H1 (cell line): ENCODE measurements at regions not wholly inside any gene's neighbourhood (a gene's known extent, or its start where the extent isn't known, plus 50 kb on each side); places are given as distances from the start of the nearest gene placed in this dataset.

Experiments used
- CTCF ChIA-PET: fragments of 300-600 bp; sonication (Branson Sonifier 250); formaldehyde crosslinking; loops from one replicate; lab custom pipeline; 2021; ENCODE audit not compliant: partially characterized antibody; lab: Charles Lee
- POLR2A ChIA-PET: fragments of 300-600 bp; sonication (Branson Sonifier 250); formaldehyde crosslinking; loops from one replicate; lab custom pipeline; 2021; ENCODE audit warnings: inconsistent platforms; ENCODE audit not compliant: partially characterized antibody; lab: Charles Lee
- DNase-seq, 2 experiments: peaks; one replicate each; pipeline versions ENCODE4 v3.0.0 to v3.0.0-alpha.2; 2010 to 2022; ENCODE audit warnings: low spot score in 2 of 2, low read depth in 1 of 2, mixed read lengths in 1 of 2
- FAIRE-seq: peaks from 2 replicates; lab custom pipeline; 2011; peaks lifted over from hg19 to GRCh38; lab: Jason Lieb, UNC
- H2AFZ ChIP-seq: 2 replicates; pipeline ENCODE4 v1.8.1; 2012; ENCODE audit warnings: low read length, inconsistent platforms
- H2AK5ac ChIP-seq: 2 replicates; pipeline ENCODE4 v1.6.1; 2013; ENCODE audit warnings: low read depth, low read length
- H2BK120ac ChIP-seq: replicated peaks from 2 replicates; pipeline ENCODE3; 2013; ENCODE audit warnings: low read depth, low read length, inconsistent platforms
- H2BK12ac ChIP-seq: 2 replicates; pipeline ENCODE4 v1.6.1; 2013; ENCODE audit warnings: low read depth, low read length
- H2BK15ac ChIP-seq: 2 replicates; pipeline ENCODE4 v1.6.1; 2013; ENCODE audit warnings: low read length
- H2BK20ac ChIP-seq: 2 replicates; pipeline ENCODE4 v1.6.1; 2013; ENCODE audit warnings: low read length
- H2BK5ac ChIP-seq: 2 replicates; pipeline ENCODE4 v1.6.1; 2013; ENCODE audit warnings: low read depth, low read length
- H3K14ac ChIP-seq: 2 replicates; pipeline ENCODE4 v1.6.1; 2013; ENCODE audit warnings: inconsistent platforms; ENCODE audit not compliant: insufficient read length
- H3K18ac ChIP-seq: 2 replicates; pipeline ENCODE4 v1.6.1; 2013; ENCODE audit warnings: low read length; ENCODE audit errors: extremely low read depth
- H3K23ac ChIP-seq: 2 replicates; pipeline ENCODE4 v1.6.1; 2013; ENCODE audit warnings: inconsistent platforms; ENCODE audit not compliant: insufficient read length
- H3K23me2 ChIP-seq: 2 replicates; pipeline ENCODE4 v1.6.1; 2013; ENCODE audit warnings: low read depth, low read length
- H3K27ac ChIP-seq: 2 replicates; pipeline ENCODE4 v1.6.1; 2011; ENCODE audit warnings: low read depth, low read length, inconsistent platforms
- H3K27me3 ChIP-seq, 4 experiments: replicated peaks in 1 of 4; 1 replicate in 1 of 4; 2 replicates in 3 of 4; pipeline versions ENCODE4 v1.6.1 to v1.8.1; 2011 to 2013; ENCODE audit warnings: low read length in 3 of 4, mild to moderate bottlenecking in 3 of 4, inconsistent platforms in 2 of 4, mixed read lengths in 2 of 4, moderate library complexity in 1 of 4; ENCODE audit not compliant: control insufficient read depth in 3 of 4, insufficient read depth in 3 of 4; ENCODE audit errors: extremely low read depth in 1 of 4
- H3K36me3 ChIP-seq, 4 experiments: 2 replicates each; pipeline versions ENCODE4 v1.6.1 to v1.8.1; 2011 to 2013; ENCODE audit warnings: mild to moderate bottlenecking in 4 of 4, low read length in 3 of 4, moderate library complexity in 2 of 4, control low read depth in 1 of 4, inconsistent platforms in 1 of 4; ENCODE audit not compliant: insufficient read depth in 4 of 4, control insufficient read depth in 2 of 4
- H3K4ac ChIP-seq: replicated peaks from 2 replicates; pipeline ENCODE3; 2013; ENCODE audit warnings: low read length, low read depth, mixed read lengths, inconsistent platforms; ENCODE audit not compliant: insufficient read length
- H3K4me1 ChIP-seq, 4 experiments: replicated peaks in 1 of 4; 1 replicate in 1 of 4; 2 replicates in 3 of 4; pipeline versions ENCODE4 v1.6.1 to v1.8.1; 2011 to 2013; ENCODE audit warnings: low read length in 3 of 4, inconsistent platforms in 2 of 4, mixed read lengths in 1 of 4; ENCODE audit not compliant: insufficient read depth in 4 of 4, control insufficient read depth in 3 of 4
- H3K4me2 ChIP-seq, 2 experiments: 2 replicates each; pipeline versions ENCODE4 v1.6.1 to v1.8.1; 2011 to 2013; ENCODE audit warnings: low read depth in 2 of 2, low read length in 2 of 2, control low read depth in 1 of 2, inconsistent platforms in 1 of 2, mild to moderate bottlenecking in 1 of 2; ENCODE audit not compliant: insufficient read depth in 1 of 2
- H3K4me3 ChIP-seq, 4 experiments: fragments of 200-600, 300-600 bp in 1 of 4; sonication (generic), shearing (Covaris generic), sonication (Bioruptor Twin) in 1 of 4; 2 replicates each; pipeline versions ENCODE4 v1.5.1 to v1.8.1; 2011 to 2016; ENCODE audit warnings: low read length in 4 of 4, low read depth in 3 of 4, control low read depth in 2 of 4, inconsistent platforms in 2 of 4, mild to moderate bottlenecking in 2 of 4, mixed read lengths in 1 of 4, moderate library complexity in 1 of 4; ENCODE audit not compliant: insufficient read depth in 2 of 4; ENCODE audit errors: extremely low read depth in 1 of 4
- H3K56ac ChIP-seq: replicated peaks from 2 replicates; pipeline ENCODE3; 2013; ENCODE audit warnings: low read depth, mild to moderate bottlenecking, mixed read lengths, low read length, inconsistent platforms; ENCODE audit not compliant: insufficient read length
- H3K79me1 ChIP-seq: 2 replicates; pipeline ENCODE4 v1.6.1; 2013; ENCODE audit warnings: low read depth, low read length, control low read depth
- H3K79me2 ChIP-seq, 2 experiments: 2 replicates each; pipeline versions ENCODE4 v1.6.1 to v1.8.1; 2012 to 2013; ENCODE audit warnings: low read length in 2 of 2, mild to moderate bottlenecking in 2 of 2, inconsistent platforms in 1 of 2; ENCODE audit not compliant: insufficient read depth in 2 of 2, control insufficient read depth in 1 of 2
- H3K9ac ChIP-seq, 4 experiments: replicated peaks in 1 of 4; 1 replicate in 1 of 4; 2 replicates in 3 of 4; pipeline versions ENCODE4 v1.6.1 to v1.8.1; 2011 to 2013; ENCODE audit warnings: low read depth in 3 of 4, low read length in 3 of 4, control low read depth in 2 of 4, mild to moderate bottlenecking in 2 of 4, moderate library complexity in 2 of 4, inconsistent platforms in 1 of 4; ENCODE audit errors: extremely low read depth in 1 of 4
- H3K9me3 ChIP-seq, 2 experiments: 2 replicates each; pipeline versions ENCODE4 v1.6.1 to v1.8.1; 2012 to 2013; ENCODE audit warnings: mild to moderate bottlenecking in 2 of 2, moderate library complexity in 2 of 2, control low read depth in 1 of 2, inconsistent platforms in 1 of 2, low read depth in 1 of 2, low read length in 1 of 2, mixed read lengths in 1 of 2; ENCODE audit not compliant: insufficient read depth in 2 of 2
- H4K20me1 ChIP-seq, 2 experiments: replicated peaks in 1 of 2; 2 replicates each; pipeline versions ENCODE3 to v1.8.1; 2011 to 2013; ENCODE audit warnings: inconsistent platforms in 2 of 2, low read length in 2 of 2, mild to moderate bottlenecking in 1 of 2; ENCODE audit not compliant: insufficient read depth in 2 of 2, control insufficient read depth in 1 of 2
- H4K5ac ChIP-seq: 2 replicates; pipeline ENCODE4 v1.6.1; 2013; ENCODE audit warnings: low read length, low read depth, mixed read lengths, inconsistent platforms; ENCODE audit not compliant: insufficient read length
- H4K8ac ChIP-seq: 2 replicates; pipeline ENCODE4 v1.8.0; 2013; ENCODE audit warnings: mild to moderate bottlenecking, moderate library complexity, low read length, inconsistent platforms; ENCODE audit not compliant: insufficient read depth; ENCODE audit errors: extremely low read depth
- H4K91ac ChIP-seq: replicated peaks from 2 replicates; pipeline ENCODE3; 2013; ENCODE audit warnings: low read length, mixed read lengths, inconsistent platforms; ENCODE audit not compliant: insufficient read length
- CTCF ChIP-seq, 3 experiments: IDR thresholded peaks; 1 replicate in 2 of 3; 2 replicates in 1 of 3; pipeline versions ENCODE4 v1.5.1 to v1.6.1; 2011; ENCODE audit warnings: low read length in 3 of 3, mild to moderate bottlenecking in 3 of 3, inconsistent platforms in 2 of 3, low read depth in 1 of 3, moderate library complexity in 1 of 3; ENCODE audit not compliant: insufficient read depth in 1 of 3; ENCODE audit errors: control extremely low read depth in 1 of 3
- E2F6 ChIP-seq: IDR thresholded peaks from 2 replicates; pipeline ENCODE4 v1.6.1; 2012; ENCODE audit warnings: inconsistent platforms
- EP300 ChIP-seq, 2 experiments: IDR thresholded peaks; 1 replicate in 1 of 2; 2 replicates in 1 of 2; pipeline ENCODE4 v1.6.1; 2011 to 2012; ENCODE audit warnings: low read depth in 2 of 2, low read length in 2 of 2, mild to moderate bottlenecking in 2 of 2, borderline replicate concordance in 1 of 2, inconsistent platforms in 1 of 2, moderate library complexity in 1 of 2
- GTF2F1 ChIP-seq: IDR thresholded peaks from 2 replicates; pipeline ENCODE4 v1.6.1; 2012; ENCODE audit warnings: low read depth, low read length, improper control_type of control experiment, borderline replicate concordance
- NANOG ChIP-seq: IDR thresholded peaks from 2 replicates; pipeline ENCODE4 v1.6.1; 2011; ENCODE audit warnings: low read length, low read depth, mild to moderate bottlenecking, inconsistent platforms; ENCODE audit not compliant: insufficient read depth, poor library complexity, severe bottlenecking
- TAF1 ChIP-seq: IDR thresholded peaks from 2 replicates; pipeline ENCODE4 v1.6.1; 2011; ENCODE audit warnings: mild to moderate bottlenecking, low read depth, low read length
- USF2 ChIP-seq: IDR thresholded peaks from 2 replicates; pipeline ENCODE4 v1.6.1; 2011; ENCODE audit warnings: low read length, improper control_type of control experiment
- WGBS, 2 experiments: shearing (Covaris generic) in 1 of 2; methylation state at CpG; one replicate each; pipeline versions ENCODE4 v1.1.6 to v1.1.7; 2013 to 2015; ENCODE audit warnings: low lambda C conversion rate in 2 of 2, mixed read lengths in 2 of 2, inconsistent platforms in 1 of 2, low coverage in 1 of 2, missing lambda C conversion rate in 1 of 2; ENCODE audit not compliant: insufficient replicate concordance in 2 of 2, insufficient coverage in 1 of 2, insufficient read length in 1 of 2; ENCODE audit errors: extremely low coverage in 1 of 2, missing lambda C conversion rate in 1 of 2; 5-methylcytosine and 5-hydroxymethylcytosine counted together

- no peak overlapping the region for H2BK5ac ChIP-seq
- POLR2A ChIA-PET: no interaction called here
- no peak overlapping the region for H2BK12ac ChIP-seq
- WGBS, 2 experiments: 93% methylated on average over 6 of the region's 6 CpGs; no CpG with 5 or more reads in 1 of the 2 experiments
- FAIRE-seq (no peak), DNase-seq (no peak)
- H3K4me1 ChIP-seq: no peaks in the 10 kb centered on the region
- no peaks in the 10 kb centered on the region for H3K27me3 ChIP-seq
- H2BK20ac ChIP-seq: no peak overlapping the region
- no peak overlapping the region for H2BK120ac ChIP-seq
- no peak overlapping the region for H3K18ac ChIP-seq
- no peak overlapping the region; the same call in 1 of the 2 replicates for H2BK15ac ChIP-seq
- no peak overlapping the region for H3K27ac ChIP-seq
- no peak overlapping the region for H4K91ac ChIP-seq
- no peak overlapping the region for H3K4me3 ChIP-seq
- peak overlapping the region; percentile 90 for H3K4ac ChIP-seq
- H3K23ac ChIP-seq: no peak overlapping the region
- H3K56ac ChIP-seq: no peak overlapping the region
- no peaks in the 10 kb centered on the region for H3K23me2 ChIP-seq
- CTCF ChIA-PET: no interaction called here
- H3K79me1 ChIP-seq: no peaks in the 10 kb centered on the region
- H3K9ac ChIP-seq: no peak overlapping the region
- no peaks in the 10 kb centered on the region for H3K36me3 ChIP-seq
- H2AFZ ChIP-seq: no peak overlapping the region
- peaks cover 0 to 8% of the 10 kb centered on the region in 2 experiments for H4K20me1 ChIP-seq
- no peak overlapping the region for H2AK5ac ChIP-seq
- no peaks in the 10 kb centered on the region; a peak in 1 of 4 replicates for H3K79me2 ChIP-seq
- no peak overlapping the region for H4K5ac ChIP-seq
- no peaks in the 10 kb centered on the region for H3K9me3 ChIP-seq
- H3K4me2 ChIP-seq: no peak overlapping the region
- no peak overlapping the region for H3K14ac ChIP-seq
- H4K8ac ChIP-seq: no peak overlapping the region
- TF ChIP-seq CTCF (IDR thresholded peaks at IDR 0.05; ENCODE audit: control extremely low read depth in 1 of 3, insufficient read depth in 1 of 3, low read depth in 1 of 3, low read length in 3 of 3) (no peak), EP300 (IDR thresholded peaks at IDR 0.05; ENCODE audit: borderline replicate concordance in 1 of 2, low read depth in 2 of 2, low read length in 2 of 2) (no peak), USF2 (no peak), TAF1 (no peak), NANOG (no peak), GTF2F1 (no peak), E2F6 (no peak)
These were observed 61.2 kb upstream of the SLC25A33 start for GRCh38 chr1:9478021-9478420.
